T-helper 2 cell treated with Interferon-gamma antibody and Interleukin-4, amounts not matched to agents 5 μg/mL and 100 μg/mL, for 36 hours (primary cell): ENCODE measurements at regions not wholly inside any gene's neighbourhood (a gene's known extent, or its start where the extent isn't known, plus 50 kb on each side); places are given as distances from the start of the nearest gene placed in this dataset.
"Not testable (repeated sequence)": the region's sequence is repeated elsewhere in the genome, so short reads cannot be mapped to it uniquely, and the experiment has no call there.

Source experiments
- DNase-seq: peaks from one replicate; pipeline ENCODE4 v3.0.0; 2021; ENCODE audit warnings: low spot score
- H3K27ac Mint-ChIP-seq: one replicate; pipeline ENCODE4 v1.8.0; 2021; ENCODE audit warnings: mild to moderate bottlenecking, mixed read lengths
- H3K27me3 Mint-ChIP-seq: one replicate; pipeline ENCODE4 v1.8.0; 2021; ENCODE audit warnings: low read depth, mixed read lengths
- H3K36me3 Mint-ChIP-seq: one replicate; pipeline ENCODE4 v1.8.0; 2021; ENCODE audit warnings: low read depth, mixed read lengths
- H3K4me1 Mint-ChIP-seq: one replicate; pipeline ENCODE4 v1.8.0; 2021; ENCODE audit warnings: low read depth, mixed read lengths
- H3K4me3 Mint-ChIP-seq: one replicate; pipeline ENCODE4 v1.8.0; 2022; ENCODE audit warnings: mild to moderate bottlenecking, moderate library complexity, mixed read lengths
- H3K9me3 Mint-ChIP-seq: one replicate; pipeline ENCODE4 v1.8.0; 2021; ENCODE audit warnings: mixed read lengths

DNA sequence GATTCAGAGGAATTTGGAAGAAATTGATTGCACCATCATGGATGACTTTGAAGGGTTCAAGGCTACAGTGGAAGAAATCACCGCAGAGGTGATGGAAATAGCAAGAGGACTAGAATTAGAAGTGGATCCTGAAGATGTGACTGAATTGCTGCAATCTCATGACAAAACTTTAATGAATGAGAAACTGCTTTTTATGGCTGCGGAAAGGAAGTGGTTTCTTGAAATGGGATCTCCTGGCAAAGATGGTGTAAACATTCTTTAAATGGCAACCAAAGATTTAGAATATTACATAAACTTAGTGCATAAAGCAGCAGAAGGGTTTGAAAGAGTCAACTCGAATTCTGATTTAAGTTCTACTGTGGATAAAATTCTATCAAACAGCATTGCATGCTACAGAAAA lies 698.6 kb downstream of the PLA2G4A start:
- no peaks in the 10 kb centered on the region for H3K36me3 Mint-ChIP-seq
- no peaks in the 10 kb centered on the region for H3K27me3 Mint-ChIP-seq
- DNase-seq: no peak
- H3K4me3 Mint-ChIP-seq: no peak overlapping the region
- H3K9me3 Mint-ChIP-seq: peaks cover 9% of the 10 kb centered on the region
- H3K4me1 Mint-ChIP-seq: no peaks in the 10 kb centered on the region
- no peak overlapping the region for H3K27ac Mint-ChIP-seq

DNA sequence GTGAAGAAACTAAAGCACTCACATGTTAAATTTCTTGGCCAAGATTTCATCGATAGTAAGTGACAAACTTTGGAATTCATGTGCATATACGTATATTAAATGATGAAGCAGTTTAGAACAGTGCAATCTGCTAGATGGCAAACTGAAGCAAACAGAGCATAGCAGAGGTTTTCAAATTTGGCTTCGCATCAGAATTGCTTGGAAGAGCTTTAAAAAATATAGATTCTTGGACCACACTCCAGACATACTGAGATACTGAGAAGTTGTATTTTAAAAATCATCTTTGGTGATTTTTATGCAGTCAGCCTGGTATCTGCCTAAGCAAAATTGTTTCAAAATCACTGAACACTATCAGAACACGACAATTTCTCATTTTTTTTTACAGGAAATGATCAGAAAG lies 709.2 kb downstream of the PLA2G4A start:
- H3K27ac Mint-ChIP-seq: no peak overlapping the region
- no peaks in the 10 kb centered on the region for H3K36me3 Mint-ChIP-seq
- H3K4me1 Mint-ChIP-seq: no peaks in the 10 kb centered on the region
- H3K27me3 Mint-ChIP-seq: no peaks in the 10 kb centered on the region
- DNase-seq: no peak
- no peak overlapping the region for H3K4me3 Mint-ChIP-seq
- peaks cover 4% of the 10 kb centered on the region for H3K9me3 Mint-ChIP-seq

DNA sequence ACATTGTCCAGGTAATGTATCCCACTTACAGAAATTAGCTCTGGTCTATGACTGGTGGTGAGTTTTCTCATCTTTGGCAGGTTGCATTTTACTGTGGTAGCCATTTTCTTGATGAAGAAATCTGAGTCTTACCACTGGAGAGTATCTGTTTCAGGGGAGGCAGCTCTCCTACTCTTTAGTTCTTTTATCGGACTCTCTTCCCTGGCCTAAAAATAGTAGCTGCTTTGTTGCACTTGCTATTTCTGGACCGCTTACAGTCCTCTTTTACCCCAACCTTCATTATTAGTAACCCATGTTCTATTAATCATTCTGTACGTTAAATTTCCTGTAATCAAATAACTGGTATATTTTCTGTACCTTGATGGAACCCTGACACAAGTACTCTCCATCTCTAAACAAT lies 720.8 kb downstream of the PLA2G4A start:
- no peaks in the 10 kb centered on the region for H3K36me3 Mint-ChIP-seq
- H3K4me3 Mint-ChIP-seq: no peak overlapping the region
- peaks cover 8% of the 10 kb centered on the region for H3K9me3 Mint-ChIP-seq
- no peak for DNase-seq
- H3K27ac Mint-ChIP-seq: no peak overlapping the region
- H3K27me3 Mint-ChIP-seq: no peaks in the 10 kb centered on the region
- no peaks in the 10 kb centered on the region for H3K4me1 Mint-ChIP-seq

DNA sequence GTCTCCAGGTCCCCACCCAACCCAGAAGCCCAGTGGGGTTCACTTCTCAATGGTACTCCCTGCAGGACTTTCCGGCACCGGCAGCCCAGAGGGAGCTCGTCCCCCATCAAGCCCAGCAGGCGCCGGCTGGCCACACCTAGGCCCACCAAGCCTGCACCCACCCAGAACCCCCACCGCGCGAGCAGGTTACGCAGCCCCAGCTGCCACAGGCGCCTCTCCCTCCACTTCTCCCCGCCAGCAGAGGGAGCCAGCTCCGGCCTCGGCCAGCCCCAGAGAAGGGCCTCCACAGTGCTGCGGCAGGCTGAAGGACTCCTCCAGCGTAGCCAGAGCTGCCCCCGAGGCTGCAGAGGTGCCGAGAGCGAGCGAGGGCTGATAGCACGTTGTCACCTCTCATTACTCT lies 722.3 kb downstream of the PLA2G4A start:
- Mint-ChIP-seq H3K9me3 (peaks cover 4% of the 10 kb centered on the region), H3K27ac (no peak overlapping the region), H3K36me3 (no peaks in the 10 kb centered on the region), H3K27me3 (no peaks in the 10 kb centered on the region), H3K4me3 (no peak overlapping the region), H3K4me1 (no peaks in the 10 kb centered on the region)
- DNase-seq: no peak

DNA sequence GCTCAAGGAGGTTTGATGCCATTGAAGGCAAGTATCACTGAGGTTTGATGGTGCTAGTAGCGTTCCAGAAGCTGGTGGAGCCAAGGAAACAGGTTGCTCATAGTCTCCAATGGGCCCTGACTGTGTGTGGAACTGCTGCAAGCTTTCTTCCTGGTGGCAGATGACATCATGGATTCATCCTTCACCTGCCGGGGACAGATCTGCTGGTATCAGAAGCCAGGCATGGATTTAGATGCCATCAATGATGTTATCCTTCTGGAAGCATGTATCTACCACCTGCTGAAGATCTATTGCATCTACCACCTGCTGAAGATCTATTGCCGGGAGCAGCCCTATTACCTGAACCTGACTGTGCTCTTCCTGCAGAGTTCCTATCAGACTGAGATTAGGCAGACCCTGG lies 734.4 kb downstream of the PLA2G4A start:
- no peak overlapping the region for H3K4me3 Mint-ChIP-seq
- H3K9me3 Mint-ChIP-seq: peaks cover 13% of the 10 kb centered on the region
- H3K27me3 Mint-ChIP-seq: no peaks in the 10 kb centered on the region
- no peaks in the 10 kb centered on the region for H3K36me3 Mint-ChIP-seq
- no peaks in the 10 kb centered on the region for H3K4me1 Mint-ChIP-seq
- no peak for DNase-seq
- H3K27ac Mint-ChIP-seq: no peak overlapping the region

DNA sequence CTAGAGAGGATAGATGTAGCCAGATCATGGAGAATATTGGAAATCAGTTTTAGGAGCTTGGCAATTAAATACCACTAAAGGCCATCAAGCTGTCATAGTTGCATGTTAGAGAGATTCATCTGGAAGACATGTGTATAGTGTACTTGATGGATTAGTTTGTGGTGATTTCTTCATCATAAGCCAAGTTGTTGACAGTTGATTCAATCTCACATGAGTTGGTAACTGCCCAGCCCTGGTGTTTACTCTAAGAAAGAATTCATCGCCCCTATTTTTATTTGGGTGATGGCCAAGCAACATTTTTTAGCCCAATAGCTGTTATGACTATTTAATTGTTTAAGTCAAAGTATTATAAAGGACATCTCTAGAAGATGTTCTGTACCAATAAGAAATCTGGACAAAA lies 737.6 kb downstream of the PLA2G4A start:
- Mint-ChIP-seq H3K9me3 (peaks cover 4% of the 10 kb centered on the region), H3K4me3 (no peak overlapping the region), H3K27ac (no peak overlapping the region), H3K4me1 (no peaks in the 10 kb centered on the region), H3K36me3 (no peaks in the 10 kb centered on the region), H3K27me3 (no peaks in the 10 kb centered on the region)
- no peak for DNase-seq

DNA sequence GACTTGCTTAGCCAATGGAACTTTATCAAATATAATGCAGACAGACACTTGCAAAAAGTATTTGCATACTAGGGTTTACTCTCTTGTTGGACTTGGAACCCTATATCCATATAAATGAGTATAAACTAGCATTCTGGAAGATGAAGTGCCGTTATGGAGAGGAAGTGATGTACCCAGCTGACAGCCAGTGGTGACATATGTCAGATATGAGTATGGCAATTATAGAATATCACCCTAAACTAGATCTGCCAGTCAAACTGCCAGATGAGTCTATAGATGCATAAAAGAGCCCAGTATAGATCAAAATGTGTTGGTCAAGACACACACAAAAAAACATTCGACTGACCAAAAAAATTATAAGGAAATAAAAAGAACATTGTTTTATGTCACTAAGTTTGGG lies 739.3 kb downstream of the PLA2G4A start:
- Mint-ChIP-seq H3K4me3 (no peak overlapping the region), H3K27ac (no peak overlapping the region), H3K4me1 (no peaks in the 10 kb centered on the region), H3K9me3 (no peaks in the 10 kb centered on the region), H3K27me3 (no peaks in the 10 kb centered on the region), H3K36me3 (no peaks in the 10 kb centered on the region)
- DNase-seq: no peak

DNA sequence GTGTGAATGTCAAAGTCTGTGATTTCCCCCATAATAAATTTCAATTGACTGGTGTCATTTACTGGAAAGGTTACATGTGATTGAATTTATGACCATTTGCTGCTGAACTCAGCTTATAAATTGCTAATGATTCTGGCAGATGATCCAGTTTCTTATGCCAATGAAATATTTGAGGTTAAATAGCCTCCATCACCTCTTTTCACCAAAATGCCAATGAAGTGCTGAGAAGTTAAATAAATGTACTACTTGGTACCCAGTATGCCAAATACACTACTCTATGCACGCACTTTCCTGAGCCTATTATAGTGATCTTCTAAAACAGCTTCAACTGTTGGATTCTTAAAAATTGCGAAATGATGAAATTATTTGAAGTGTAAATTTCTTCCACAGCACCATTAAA lies 741.4 kb downstream of the PLA2G4A start:
- Mint-ChIP-seq H3K27me3 (no peaks in the 10 kb centered on the region), H3K36me3 (no peaks in the 10 kb centered on the region), H3K9me3 (no peaks in the 10 kb centered on the region), H3K4me1 (no peaks in the 10 kb centered on the region), H3K4me3 (no peak overlapping the region), H3K27ac (no peak overlapping the region)
- DNase-seq: no peak

DNA sequence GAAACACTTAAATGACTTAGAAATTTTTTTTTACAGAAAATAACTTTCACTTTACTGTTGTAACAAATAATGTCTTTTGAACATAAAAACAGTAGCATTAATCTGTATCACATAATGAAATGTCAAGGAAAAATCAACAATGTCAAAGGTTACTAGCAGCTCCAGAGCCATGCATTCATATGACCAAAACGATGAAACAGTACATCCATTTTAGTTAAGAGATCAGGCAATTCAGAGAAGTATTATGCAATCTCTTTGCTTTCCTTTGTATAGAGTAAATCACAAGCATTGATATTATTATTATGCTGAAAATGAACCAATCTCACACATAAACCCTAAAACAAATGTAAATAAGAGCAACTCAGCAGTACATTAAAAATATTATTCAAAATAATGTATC lies 748.9 kb downstream of the PLA2G4A start:
- no peaks in the 10 kb centered on the region for H3K4me1 Mint-ChIP-seq
- no peak overlapping the region for H3K27ac Mint-ChIP-seq
- no peaks in the 10 kb centered on the region for H3K36me3 Mint-ChIP-seq
- no peak for DNase-seq
- peaks cover 4% of the 10 kb centered on the region for H3K9me3 Mint-ChIP-seq
- H3K4me3 Mint-ChIP-seq: no peak overlapping the region
- no peaks in the 10 kb centered on the region for H3K27me3 Mint-ChIP-seq

DNA sequence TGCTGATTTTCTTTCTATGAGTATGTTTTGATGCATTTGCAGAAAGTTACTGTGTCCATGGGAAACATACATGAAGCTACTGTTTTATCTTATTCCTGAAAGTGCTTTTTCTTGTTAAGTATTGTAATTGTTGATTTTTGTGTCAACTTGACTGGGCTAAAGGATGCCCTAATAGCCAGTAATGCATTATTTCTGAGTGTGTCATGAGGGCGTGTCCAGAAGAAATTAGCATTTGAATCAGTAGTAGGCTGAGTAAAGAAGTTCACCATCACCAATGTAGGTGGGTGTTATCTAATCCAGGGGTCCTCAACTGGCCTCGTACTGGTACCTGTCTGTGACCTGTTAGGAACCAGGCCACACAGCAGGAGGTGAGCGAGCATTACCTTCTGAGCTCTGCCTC lies 760.2 kb downstream of the PLA2G4A start:
- no peaks in the 10 kb centered on the region for H3K9me3 Mint-ChIP-seq

DNA sequence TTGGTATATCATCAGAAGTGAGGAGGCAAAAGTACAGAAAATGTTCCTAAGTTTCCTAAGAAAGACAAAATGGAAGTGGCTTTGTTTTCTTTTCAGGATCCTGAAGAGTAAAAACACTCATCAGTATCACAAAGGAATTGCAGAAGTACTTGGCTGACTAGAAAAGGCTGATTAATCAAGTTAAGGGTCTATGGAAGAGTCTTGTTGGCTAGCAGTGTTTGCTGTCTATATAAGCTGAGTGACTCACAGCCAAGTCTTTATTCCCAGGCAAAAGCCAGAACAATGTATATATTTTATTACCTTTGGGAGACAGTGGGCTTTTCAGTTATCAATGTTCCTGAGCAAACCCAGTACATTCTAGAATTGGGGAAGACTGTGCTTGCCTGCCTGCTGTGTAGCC lies 777.0 kb downstream of the PLA2G4A start:
- Mint-ChIP-seq H3K27me3 (no peaks in the 10 kb centered on the region), H3K36me3 (no peaks in the 10 kb centered on the region), H3K4me3 (no peak overlapping the region), H3K27ac (no peak overlapping the region), H3K4me1 (no peaks in the 10 kb centered on the region), H3K9me3 (peaks cover 9% of the 10 kb centered on the region)
- no peak for DNase-seq

More for the DNA sequence above, 760.2 kb downstream of the PLA2G4A start:
- no peak for DNase-seq
- no peak overlapping the region for H3K4me3 Mint-ChIP-seq
- H3K4me1 Mint-ChIP-seq: no peaks in the 10 kb centered on the region
- no peaks in the 10 kb centered on the region for H3K27me3 Mint-ChIP-seq
- H3K27ac Mint-ChIP-seq: no peak overlapping the region
- H3K36me3 Mint-ChIP-seq: no peaks in the 10 kb centered on the region

DNA sequence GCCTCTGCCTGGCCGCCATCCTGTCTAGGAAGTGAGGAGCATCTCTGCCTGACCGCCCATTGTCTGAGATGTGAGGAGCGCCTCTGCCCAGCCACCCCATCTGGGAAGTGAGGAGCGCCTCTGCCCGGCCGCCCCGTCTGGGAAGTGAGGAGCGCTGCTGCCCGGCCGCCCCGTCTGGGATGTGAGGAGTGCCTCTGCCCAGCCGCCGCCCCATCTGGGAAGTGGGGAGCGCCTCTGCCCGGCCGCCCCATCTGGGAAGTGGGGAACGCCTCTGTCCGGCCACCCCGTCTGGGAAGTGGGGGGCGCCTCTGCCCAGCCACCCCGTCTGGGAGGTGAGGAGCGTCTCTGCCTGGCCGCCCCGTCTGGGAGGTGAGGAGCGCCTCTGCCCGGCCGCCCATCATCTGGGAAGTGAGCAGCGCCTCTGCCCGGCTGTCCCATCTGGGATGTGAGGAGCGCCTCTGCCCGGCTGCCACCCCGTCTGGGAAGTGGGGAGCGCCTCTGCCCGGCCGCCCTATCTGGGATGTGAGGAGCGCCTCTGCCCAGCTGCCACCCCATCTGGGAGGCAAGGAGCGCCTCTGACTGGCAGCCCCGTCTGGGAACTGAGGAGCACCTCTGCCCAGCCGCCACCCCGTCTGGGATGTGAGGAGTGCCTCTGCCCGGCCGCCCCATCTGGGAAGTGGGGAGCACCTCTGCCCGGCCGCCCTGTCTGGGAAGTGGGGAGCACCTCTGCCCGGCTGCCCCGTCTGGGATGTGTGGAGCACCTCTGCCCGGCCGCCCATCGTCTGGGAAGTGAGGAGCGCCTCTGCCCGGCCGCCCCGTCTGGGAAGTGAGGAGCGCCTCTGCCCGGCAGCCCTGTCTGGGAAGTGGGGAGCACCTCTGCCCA lies 787.3 kb downstream of the PLA2G4A start:
- not testable (repeated sequence) for H3K4me3 Mint-ChIP-seq, DNase-seq, H3K36me3 Mint-ChIP-seq, H3K4me1 Mint-ChIP-seq, H3K27me3 Mint-ChIP-seq, H3K27ac Mint-ChIP-seq
- peaks cover 26% of the 10 kb centered on the region for H3K9me3 Mint-ChIP-seq

DNA sequence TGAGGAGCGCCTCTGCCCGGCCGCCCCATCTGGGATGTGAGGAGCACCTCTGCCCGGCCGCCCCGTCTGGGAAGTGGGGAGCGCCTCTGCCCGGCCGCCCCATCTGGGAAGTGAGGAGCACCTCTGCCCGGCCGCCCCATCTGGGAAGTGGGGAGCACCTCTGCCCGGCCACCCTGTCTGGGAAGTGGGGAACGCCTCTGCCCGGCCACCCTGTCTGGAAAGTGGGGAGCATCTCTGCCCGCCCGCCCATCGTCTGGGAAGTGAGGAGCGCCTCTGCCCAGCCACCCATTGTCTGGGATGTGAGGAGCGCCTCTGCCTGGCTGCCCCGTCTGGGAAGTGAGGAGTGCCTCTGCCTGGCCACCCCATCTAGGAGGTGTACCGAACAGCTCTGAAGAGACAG lies 788.1 kb downstream of the PLA2G4A start:
- not testable (repeated sequence) for DNase-seq, H3K4me1 Mint-ChIP-seq, H3K4me3 Mint-ChIP-seq, H3K27ac Mint-ChIP-seq, H3K36me3 Mint-ChIP-seq, H3K27me3 Mint-ChIP-seq
- H3K9me3 Mint-ChIP-seq: peaks cover 26% of the 10 kb centered on the region

DNA sequence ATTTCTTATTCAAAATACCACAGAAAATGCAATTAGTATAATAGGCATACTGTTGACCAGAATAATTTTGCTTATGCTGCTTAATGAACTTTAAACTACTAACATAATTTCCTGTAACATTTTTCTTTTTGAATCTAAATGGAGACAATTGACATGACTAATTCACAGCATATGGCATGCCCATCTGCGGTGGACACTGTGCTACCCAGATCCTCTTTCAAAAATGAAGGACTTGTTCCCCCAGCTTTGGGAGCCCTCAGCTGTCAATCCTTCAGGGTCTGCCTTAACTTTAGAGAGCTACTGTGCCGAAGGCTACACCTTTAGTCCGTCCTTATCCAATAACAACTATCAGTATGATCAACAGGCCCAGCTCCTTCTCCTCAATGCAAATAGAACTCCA lies 789.0 kb downstream of the PLA2G4A start:
- Mint-ChIP-seq H3K36me3 (no peaks in the 10 kb centered on the region), H3K9me3 (peaks cover 26% of the 10 kb centered on the region), H3K4me3 (no peak overlapping the region), H3K4me1 (no peaks in the 10 kb centered on the region), H3K27ac (no peak overlapping the region), H3K27me3 (no peaks in the 10 kb centered on the region)
- DNase-seq: no peak

DNA sequence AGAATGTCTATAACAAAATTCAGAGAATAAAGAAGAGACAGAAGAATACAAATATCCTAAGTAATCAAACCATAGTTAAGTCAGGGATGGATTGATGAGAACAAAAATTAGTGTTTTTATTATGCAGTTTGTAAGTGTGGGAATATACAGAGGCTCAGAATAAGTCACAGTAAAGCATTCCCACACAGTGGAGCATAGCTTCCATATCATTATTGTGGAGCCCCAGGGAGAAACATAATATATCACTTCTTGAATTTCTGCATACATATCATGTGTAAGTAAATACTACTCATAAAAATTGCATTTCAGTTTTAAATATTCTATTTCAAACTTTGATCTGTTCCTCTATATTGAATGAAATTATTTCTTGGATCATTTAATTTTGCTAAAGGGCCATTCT lies 790.4 kb downstream of the PLA2G4A start:
- Mint-ChIP-seq H3K4me1 (no peaks in the 10 kb centered on the region), H3K27ac (no peak overlapping the region), H3K9me3 (peaks cover 26% of the 10 kb centered on the region), H3K36me3 (no peaks in the 10 kb centered on the region), H3K27me3 (no peaks in the 10 kb centered on the region), H3K4me3 (no peak overlapping the region)
- DNase-seq: no peak
